Heart left ventricle (tissue), 13 donors: ENCODE measurements at regions not wholly inside any gene's neighbourhood (a gene's known extent, or its start where the extent isn't known, plus 50 kb on each side); places are given as distances from the start of the nearest gene placed in this dataset.

ENCODE experiments used
- POLR2A ChIP-seq, 2 donors: fragments of 450-650 bp; IDR thresholded peaks; one replicate each; pipeline ENCODE4 v1.6.1; 2017; ENCODE audit warnings: antibody characterized with exemption in 2 of 2, mild to moderate bottlenecking in 2 of 2, moderate library complexity in 2 of 2
- TF ChIP-seq, protein P1 (sequence below), 12 donors: fragments of 200-600 bp; sonication (generic) in 4 of 12; IDR thresholded peaks; one replicate each; pipeline versions ENCODE4 v1.5.0 to v1.8.0; 2018 to 2022; ENCODE audit warnings: antibody characterized with exemption in 12 of 12, mild to moderate bottlenecking in 5 of 12
- donor health status: ischemic (EF 13 %, LVEDD 7.1; RV severe dilation, severe dysfunction).
- donor health status: DM: no; HTN: yes; CAD: no.
- donor health status: DM: no; HTN: no; CAD: no.
- donor health status: ischemic (EF 25% LVEDD 6.9; RV normal size, moderate dysfunction).
- donor health status: ischemic (EF 25% LVEDD 5.7; RV mildly dilated, moderate dysfunction).
- donor health status: ischemic (EF 35%, LVEDD 5.7; RV mildly dilated, moderate dysfunction).
- donor health status: nonischemic (EF 11% LVEDD 7.7; RV severe dilation, severe dysfunction).
- donor health status: DM: yes; HTN: yes; CAD: no.
- donor health status: PGD.
- donor health status: ischemic (EF 29% LVEDD 5.4; RV normal size, mild dysfunction).
- donor health status: nonischemic (EF 23%, LVEDD 6.1; RV moderate dilation, normal function).

- TF ChIP-seq, protein P1, sequence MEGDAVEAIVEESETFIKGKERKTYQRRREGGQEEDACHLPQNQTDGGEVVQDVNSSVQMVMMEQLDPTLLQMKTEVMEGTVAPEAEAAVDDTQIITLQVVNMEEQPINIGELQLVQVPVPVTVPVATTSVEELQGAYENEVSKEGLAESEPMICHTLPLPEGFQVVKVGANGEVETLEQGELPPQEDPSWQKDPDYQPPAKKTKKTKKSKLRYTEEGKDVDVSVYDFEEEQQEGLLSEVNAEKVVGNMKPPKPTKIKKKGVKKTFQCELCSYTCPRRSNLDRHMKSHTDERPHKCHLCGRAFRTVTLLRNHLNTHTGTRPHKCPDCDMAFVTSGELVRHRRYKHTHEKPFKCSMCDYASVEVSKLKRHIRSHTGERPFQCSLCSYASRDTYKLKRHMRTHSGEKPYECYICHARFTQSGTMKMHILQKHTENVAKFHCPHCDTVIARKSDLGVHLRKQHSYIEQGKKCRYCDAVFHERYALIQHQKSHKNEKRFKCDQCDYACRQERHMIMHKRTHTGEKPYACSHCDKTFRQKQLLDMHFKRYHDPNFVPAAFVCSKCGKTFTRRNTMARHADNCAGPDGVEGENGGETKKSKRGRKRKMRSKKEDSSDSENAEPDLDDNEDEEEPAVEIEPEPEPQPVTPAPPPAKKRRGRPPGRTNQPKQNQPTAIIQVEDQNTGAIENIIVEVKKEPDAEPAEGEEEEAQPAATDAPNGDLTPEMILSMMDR (IDR thresholded peaks at IDR 0.05), result no peak
- TF ChIP-seq POLR2A (IDR thresholded peaks at IDR 0.05), result no peak
Observed at GRCh38 chr13:73937441-73937840, 196.8 kb downstream of the KLF12 start.
